Natural killer cell (primary cell): ENCODE measurements at regions not wholly inside any gene's neighbourhood (a gene's known extent, or its start where the extent isn't known, plus 50 kb on each side); places are given as distances from the start of the nearest gene placed in this dataset.

Experiments
- ATAC-seq, 3 donors: fragments of 150-1000 bp in 2 of 3; fragments of 200-7000 bp in 1 of 3; cut with Tn5 transposase; 1 replicate in 1 of 3; 2 replicates in 2 of 3; pipeline ENCODE4 v1.10.0; 2021; ENCODE audit warnings: mild to moderate bottlenecking in 2 of 3, moderate library complexity in 2 of 3
- DNase-seq, 2 donors: peaks; one replicate each; pipeline versions ENCODE4 v3.0.0 to v3.0.0-alpha.2; 2013 to 2021; ENCODE audit warnings: mixed read lengths in 1 of 2
- H3K27ac ChIP-seq: one replicate; pipeline ENCODE4 v1.5.1; 2013; ENCODE audit warnings: mild to moderate bottlenecking, low read length
- H3K27me3 ChIP-seq: one replicate; pipeline ENCODE4 v1.6.1; 2013; ENCODE audit warnings: low read length; ENCODE audit not compliant: control insufficient read depth, insufficient read depth
- H3K36me3 ChIP-seq: one replicate; pipeline ENCODE4 v1.6.1; 2013; ENCODE audit warnings: low read length; ENCODE audit not compliant: control insufficient read depth, insufficient read depth
- H3K4me1 ChIP-seq: one replicate; pipeline ENCODE4 v1.6.1; 2013; ENCODE audit warnings: low read length; ENCODE audit not compliant: control insufficient read depth, insufficient read depth
- H3K4me3 ChIP-seq: one replicate; pipeline ENCODE4 v1.5.1; 2013; ENCODE audit warnings: low read length
- H3K9me3 ChIP-seq: one replicate; pipeline ENCODE4 v1.6.1; 2013; ENCODE audit warnings: low read length; ENCODE audit not compliant: control insufficient read depth, insufficient read depth
- H3K27ac Mint-ChIP-seq, 2 donors: one replicate each; pipeline ENCODE4 v1.8.0; 2022; ENCODE audit warnings: mild to moderate bottlenecking in 2 of 2, mixed read lengths in 2 of 2, moderate library complexity in 1 of 2
- H3K27me3 Mint-ChIP-seq, 2 donors: one replicate each; pipeline ENCODE4 v1.8.0; 2022; ENCODE audit warnings: low read depth in 2 of 2, mixed read lengths in 2 of 2
- H3K36me3 Mint-ChIP-seq: one replicate; pipeline ENCODE4 v1.8.0; 2022; ENCODE audit warnings: mixed read lengths
- H3K4me1 Mint-ChIP-seq, 2 donors: one replicate each; pipeline ENCODE4 v1.8.0; 2022; ENCODE audit warnings: mixed read lengths in 2 of 2
- H3K4me3 Mint-ChIP-seq: one replicate; pipeline ENCODE4 v1.8.0; 2022; ENCODE audit warnings: mild to moderate bottlenecking, moderate library complexity, mixed read lengths
- H3K9me3 Mint-ChIP-seq, 2 donors: one replicate each; pipeline ENCODE4 v1.8.0; 2022; ENCODE audit warnings: mixed read lengths in 2 of 2
- WGBS: methylation state at CpG from one replicate; pipeline ENCODE4 v1.1.7; 2013; ENCODE audit warnings: missing lambda C conversion rate; ENCODE audit not compliant: insufficient coverage; 5-methylcytosine and 5-hydroxymethylcytosine counted together
- intact Hi-C: fragments of 100-400 bp; cut with micrococcal nuclease; formaldehyde crosslinking; loops from one replicate; pipeline ENCODE4 v1.14.2; 2022
- TF ChIP-seq, protein P1 (sequence below): fragments of 200-600 bp; IDR thresholded peaks from one replicate; pipeline ENCODE4 v1.8.0; 2022; ENCODE audit warnings: antibody characterized with exemption

DNA sequence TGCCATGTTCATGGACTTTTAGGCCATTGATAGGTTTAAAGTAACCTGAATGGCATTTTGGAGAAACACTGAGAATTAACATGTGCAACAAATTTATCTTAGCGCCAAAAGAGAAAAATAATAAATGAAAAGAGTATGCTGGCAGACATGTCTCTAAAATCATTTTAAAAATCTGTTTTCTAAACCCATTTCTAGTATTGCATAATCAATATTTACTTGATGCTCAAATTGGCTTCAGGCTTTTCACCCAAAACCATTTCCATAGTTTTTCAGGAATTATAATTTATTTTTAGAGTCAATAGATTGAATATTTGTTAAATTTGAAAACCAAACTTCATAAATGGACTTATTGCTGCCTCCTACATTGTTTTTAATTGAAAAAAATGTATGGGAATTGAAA is 423.0 kb downstream of the PLOD2 start:
- no peak overlapping the region for H3K4me3 ChIP-seq
- H3K27ac ChIP-seq, result no peak overlapping the region
- no peak overlapping the region for H3K27ac Mint-ChIP-seq
- no CpG with 5 or more reads among the region's 1 CpG for WGBS
- peaks cover 5 to 10% of the 10 kb centered on the region in 2 donors for H3K9me3 Mint-ChIP-seq
- intact Hi-C loops, result no loop called here
- H3K36me3 Mint-ChIP-seq, result no peaks in the 10 kb centered on the region
- no peaks in the 10 kb centered on the region for H3K36me3 ChIP-seq
- no peaks in the 10 kb centered on the region for H3K27me3 ChIP-seq
- no peaks in the 10 kb centered on the region for H3K27me3 Mint-ChIP-seq
- no peaks in the 10 kb centered on the region for H3K4me1 ChIP-seq
- no peak overlapping the region for H3K4me3 Mint-ChIP-seq
- DNase-seq (no peak), ATAC-seq (no peak)
- no peaks in the 10 kb centered on the region for H3K4me1 Mint-ChIP-seq
- TF ChIP-seq, protein P1, sequence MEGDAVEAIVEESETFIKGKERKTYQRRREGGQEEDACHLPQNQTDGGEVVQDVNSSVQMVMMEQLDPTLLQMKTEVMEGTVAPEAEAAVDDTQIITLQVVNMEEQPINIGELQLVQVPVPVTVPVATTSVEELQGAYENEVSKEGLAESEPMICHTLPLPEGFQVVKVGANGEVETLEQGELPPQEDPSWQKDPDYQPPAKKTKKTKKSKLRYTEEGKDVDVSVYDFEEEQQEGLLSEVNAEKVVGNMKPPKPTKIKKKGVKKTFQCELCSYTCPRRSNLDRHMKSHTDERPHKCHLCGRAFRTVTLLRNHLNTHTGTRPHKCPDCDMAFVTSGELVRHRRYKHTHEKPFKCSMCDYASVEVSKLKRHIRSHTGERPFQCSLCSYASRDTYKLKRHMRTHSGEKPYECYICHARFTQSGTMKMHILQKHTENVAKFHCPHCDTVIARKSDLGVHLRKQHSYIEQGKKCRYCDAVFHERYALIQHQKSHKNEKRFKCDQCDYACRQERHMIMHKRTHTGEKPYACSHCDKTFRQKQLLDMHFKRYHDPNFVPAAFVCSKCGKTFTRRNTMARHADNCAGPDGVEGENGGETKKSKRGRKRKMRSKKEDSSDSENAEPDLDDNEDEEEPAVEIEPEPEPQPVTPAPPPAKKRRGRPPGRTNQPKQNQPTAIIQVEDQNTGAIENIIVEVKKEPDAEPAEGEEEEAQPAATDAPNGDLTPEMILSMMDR, result no peak
- H3K9me3 ChIP-seq, result no peaks in the 10 kb centered on the region

DNA sequence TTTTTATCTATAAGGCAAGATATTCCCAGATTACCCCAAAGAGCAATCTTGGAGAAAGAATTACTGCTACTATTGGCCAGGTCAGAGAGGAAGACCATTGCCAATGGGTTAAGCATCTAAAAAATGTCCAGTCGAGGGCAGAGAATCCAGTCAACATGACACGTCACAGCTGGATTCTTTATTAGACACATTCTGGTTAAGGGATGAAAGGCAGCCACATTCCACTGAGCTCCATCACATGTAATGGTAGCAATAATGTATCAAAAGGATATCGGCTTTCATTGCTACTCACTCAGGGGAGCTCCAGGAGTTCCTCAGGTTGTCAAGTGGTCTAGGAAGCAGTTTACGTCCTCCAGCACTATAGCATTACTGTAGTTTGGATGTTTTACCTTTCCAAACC is 421.1 kb downstream of the PLOD2 start:
- ATAC-seq, result no peak
- no peaks in the 10 kb centered on the region for H3K9me3 ChIP-seq
- no peak overlapping the region for H3K4me3 ChIP-seq
- intact Hi-C loops, result no loop called here
- Mint-ChIP-seq H3K27me3 (no peaks in the 10 kb centered on the region), H3K9me3 (peaks cover 9 to 11% of the 10 kb centered on the region in 2 donors), H3K4me3 (no peak overlapping the region), H3K36me3 (no peaks in the 10 kb centered on the region), H3K4me1 (no peaks in the 10 kb centered on the region), H3K27ac (no peak overlapping the region)
- H3K36me3 ChIP-seq, result no peaks in the 10 kb centered on the region
- WGBS, result 87% methylated on average over 4 of the region's 4 CpGs
- no peaks in the 10 kb centered on the region for H3K4me1 ChIP-seq
- TF ChIP-seq, protein P1, result no peak
- H3K27me3 ChIP-seq, result no peaks in the 10 kb centered on the region
- no peak overlapping the region for H3K27ac ChIP-seq
- no peak for DNase-seq

DNA sequence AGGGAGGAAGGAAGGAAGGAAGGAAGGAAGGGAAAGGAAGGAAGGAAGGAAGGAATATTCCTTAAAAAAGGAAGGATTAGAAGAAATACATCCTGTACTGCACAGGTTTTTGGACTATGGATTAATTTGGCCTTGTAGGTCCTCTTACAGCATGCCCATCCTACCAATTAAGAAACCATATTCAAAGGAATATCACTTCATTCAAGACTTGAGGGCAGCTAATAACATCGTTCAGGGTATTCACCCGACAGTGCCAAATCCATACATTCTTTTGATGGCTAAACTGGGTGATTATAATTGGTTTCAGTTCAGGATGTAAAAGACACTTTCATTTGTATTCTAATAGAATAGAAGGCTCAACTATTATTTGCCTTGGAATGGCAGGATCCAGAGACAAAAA is 410.3 kb downstream of the PLOD2 start:
- Mint-ChIP-seq H3K4me3 (no peak overlapping the region), H3K27ac (no peak overlapping the region), H3K36me3 (no peaks in the 10 kb centered on the region), H3K9me3 (peaks cover 13 to 22% of the 10 kb centered on the region in 2 donors), H3K27me3 (no peaks in the 10 kb centered on the region), H3K4me1 (no peaks in the 10 kb centered on the region)
- ATAC-seq, result no peak
- Histone ChIP-seq H3K9me3 (no peaks in the 10 kb centered on the region), H3K27ac (no peak overlapping the region), H3K36me3 (no peaks in the 10 kb centered on the region), H3K4me3 (no peak overlapping the region), H3K4me1 (no peaks in the 10 kb centered on the region), H3K27me3 (no peaks in the 10 kb centered on the region)
- DNase-seq, result no peak
- TF ChIP-seq, protein P1, result no peak
- 100% methylated on average over 1 of the region's 2 CpGs for WGBS
- intact Hi-C loops, result no loop called here

DNA sequence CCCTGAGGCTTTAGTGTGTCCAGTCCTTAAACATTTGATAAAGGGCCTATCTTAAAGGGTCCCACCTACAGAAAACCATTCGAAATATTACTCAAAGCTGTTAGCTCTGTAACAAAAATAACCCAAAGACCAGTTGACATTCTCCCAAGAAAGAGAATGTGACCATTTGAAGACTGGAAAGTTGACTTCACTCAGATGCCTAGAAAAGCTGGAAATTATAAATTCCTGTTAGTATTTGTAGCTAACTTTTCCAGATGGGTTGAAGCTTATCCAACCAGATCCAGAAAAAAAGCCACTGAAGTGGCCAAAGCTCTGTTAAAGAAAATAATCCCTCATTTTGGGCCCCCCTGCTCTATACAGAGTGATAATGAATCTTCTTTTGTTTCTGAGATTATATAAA is 408.4 kb downstream of the PLOD2 start:
- WGBS, result 73% methylated on average over 1 of the region's 1 CpG
- Mint-ChIP-seq H3K4me1 (no peaks in the 10 kb centered on the region), H3K36me3 (no peaks in the 10 kb centered on the region), H3K9me3 (peaks cover 10 to 20% of the 10 kb centered on the region in 2 donors), H3K27me3 (no peaks in the 10 kb centered on the region), H3K4me3 (no peak overlapping the region), H3K27ac (no peak overlapping the region)
- Histone ChIP-seq H3K9me3 (no peaks in the 10 kb centered on the region), H3K4me3 (no peak overlapping the region), H3K27ac (no peak overlapping the region), H3K4me1 (no peaks in the 10 kb centered on the region), H3K27me3 (no peaks in the 10 kb centered on the region), H3K36me3 (no peaks in the 10 kb centered on the region)
- intact Hi-C loops, result no loop called here
- ATAC-seq (no peak), DNase-seq (no peak)
- TF ChIP-seq, protein P1, result no peak
